MCF 10A (cell line): ENCODE measurements at regions not wholly inside any gene's neighbourhood (a gene's known extent, or its start where the extent isn't known, plus 50 kb on each side); places are given as distances from the start of the nearest gene placed in this dataset.

Experiments used
- BruUV-seq: library from RNA; stranded (reverse); fragments of 400-500 nt; replicated peaks from 2 replicates; lab custom pipeline; 2021; lab: Mats Ljungman, UMichigan
- CTCF ChIA-PET: fragments of 300-600 bp; sonication (Branson Sonifier 250); formaldehyde crosslinking; extraction: SDS; loops from one replicate; lab custom pipeline; 2021; ENCODE audit warnings: antibody characterized with exemption, inconsistent platforms; lab: Yijun Ruan, JAX
- POLR2A ChIA-PET: fragments of 300-600, 350-650 bp; sonication (Branson Sonifier 250); formaldehyde crosslinking; extraction: SDS; loops from one replicate; lab custom pipeline; 2020; ENCODE audit warnings: antibody characterized with exemption, inconsistent platforms; lab: Yijun Ruan, JAX
- DNase-seq: peaks from one replicate; pipeline ENCODE4 v3.0.0-alpha.2; 2018; ENCODE audit not compliant: unreplicated experiment
- H3K27ac Mint-ChIP-seq: one replicate; pipeline ENCODE4 v1.8.0; 2022; ENCODE audit warnings: mild to moderate bottlenecking, low read depth, mixed read lengths; ENCODE audit not compliant: unreplicated experiment
- H3K27me3 Mint-ChIP-seq: one replicate; pipeline ENCODE4 v1.8.0; 2022; ENCODE audit warnings: mixed read lengths; ENCODE audit not compliant: insufficient read depth, unreplicated experiment
- H3K36me3 Mint-ChIP-seq: one replicate; pipeline ENCODE4 v1.8.0; 2022; ENCODE audit warnings: mild to moderate bottlenecking, moderate library complexity, mixed read lengths; ENCODE audit not compliant: insufficient read depth, unreplicated experiment
- H3K4me1 Mint-ChIP-seq: one replicate; pipeline ENCODE4 v1.8.0; 2022; ENCODE audit warnings: mixed read lengths; ENCODE audit not compliant: insufficient read depth, unreplicated experiment
- H3K4me3 Mint-ChIP-seq: one replicate; pipeline ENCODE4 v1.8.0; 2022; ENCODE audit warnings: mild to moderate bottlenecking, moderate library complexity, mixed read lengths; ENCODE audit not compliant: unreplicated experiment
- H3K9me3 Mint-ChIP-seq: one replicate; pipeline ENCODE4 v1.8.0; 2022; ENCODE audit warnings: mixed read lengths; ENCODE audit not compliant: unreplicated experiment
- intact Hi-C: fragments of 100-400 bp; cut with micrococcal nuclease; formaldehyde crosslinking; loops from 2 replicates; pipeline ENCODE4 v1.14.1; 2022
- TF ChIP-seq, protein P1 (sequence below): fragments of 200-600 bp; IDR thresholded peaks from one replicate; pipeline ENCODE4 v1.8.0; 2022; ENCODE audit warnings: antibody characterized with exemption, mild to moderate bottlenecking; ENCODE audit not compliant: unreplicated experiment

DNA sequence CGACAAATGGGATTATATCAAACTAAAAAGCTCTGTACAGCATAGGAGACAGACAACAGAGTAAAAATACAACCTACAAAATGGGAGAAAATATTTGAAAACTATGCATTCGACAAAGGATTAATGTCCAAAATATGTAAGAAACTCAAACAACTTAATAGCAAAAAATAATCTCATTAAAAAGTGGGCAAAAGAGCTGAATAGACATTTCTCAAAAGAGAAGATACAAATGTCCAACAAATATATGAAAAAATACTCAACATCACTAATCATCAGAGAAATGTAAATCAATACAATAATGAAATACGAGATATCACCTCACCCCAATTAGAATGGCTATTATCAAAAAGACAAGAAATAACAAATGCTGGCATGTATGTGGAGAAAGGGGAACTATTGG, 272.9 kb downstream of the KLHL13 start:
- BruUV-seq, result no TSS peak
- CTCF ChIA-PET, result no interaction called here
- Mint-ChIP-seq H3K36me3 (no peaks in the 10 kb centered on the region), H3K4me3 (no peak overlapping the region), H3K9me3 (peaks cover 19% of the 10 kb centered on the region), H3K4me1 (no peaks in the 10 kb centered on the region), H3K27ac (no peak overlapping the region), H3K27me3 (no peaks in the 10 kb centered on the region)
- intact Hi-C loops, result no loop called here
- TF ChIP-seq, protein P1, sequence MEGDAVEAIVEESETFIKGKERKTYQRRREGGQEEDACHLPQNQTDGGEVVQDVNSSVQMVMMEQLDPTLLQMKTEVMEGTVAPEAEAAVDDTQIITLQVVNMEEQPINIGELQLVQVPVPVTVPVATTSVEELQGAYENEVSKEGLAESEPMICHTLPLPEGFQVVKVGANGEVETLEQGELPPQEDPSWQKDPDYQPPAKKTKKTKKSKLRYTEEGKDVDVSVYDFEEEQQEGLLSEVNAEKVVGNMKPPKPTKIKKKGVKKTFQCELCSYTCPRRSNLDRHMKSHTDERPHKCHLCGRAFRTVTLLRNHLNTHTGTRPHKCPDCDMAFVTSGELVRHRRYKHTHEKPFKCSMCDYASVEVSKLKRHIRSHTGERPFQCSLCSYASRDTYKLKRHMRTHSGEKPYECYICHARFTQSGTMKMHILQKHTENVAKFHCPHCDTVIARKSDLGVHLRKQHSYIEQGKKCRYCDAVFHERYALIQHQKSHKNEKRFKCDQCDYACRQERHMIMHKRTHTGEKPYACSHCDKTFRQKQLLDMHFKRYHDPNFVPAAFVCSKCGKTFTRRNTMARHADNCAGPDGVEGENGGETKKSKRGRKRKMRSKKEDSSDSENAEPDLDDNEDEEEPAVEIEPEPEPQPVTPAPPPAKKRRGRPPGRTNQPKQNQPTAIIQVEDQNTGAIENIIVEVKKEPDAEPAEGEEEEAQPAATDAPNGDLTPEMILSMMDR, result no peak
- POLR2A ChIA-PET, result no interaction called here
- DNase-seq, result no peak

DNA sequence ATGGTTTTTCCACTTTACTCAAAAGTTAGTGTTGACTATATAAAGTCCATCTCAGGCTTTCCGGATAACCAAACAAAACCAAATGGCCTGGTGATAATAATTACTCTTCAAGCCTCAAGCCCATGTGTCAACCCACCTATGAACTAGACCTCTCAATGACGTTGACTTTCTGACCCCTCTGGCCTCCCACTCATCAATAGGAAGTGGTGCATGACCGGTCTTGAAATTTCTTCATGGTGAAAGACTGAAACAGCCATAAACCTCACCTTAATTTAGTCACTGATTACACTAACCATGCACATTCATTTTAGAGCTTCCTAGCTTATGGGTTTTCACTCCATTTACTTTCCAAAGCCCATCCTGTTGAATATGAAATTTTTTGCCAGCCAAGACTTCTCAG, 276.0 kb downstream of the KLHL13 start:
- H3K4me3 Mint-ChIP-seq, result no peak overlapping the region
- peaks cover 19% of the 10 kb centered on the region for H3K9me3 Mint-ChIP-seq
- no peak for DNase-seq
- CTCF ChIA-PET, result no interaction called here
- H3K36me3 Mint-ChIP-seq, result no peaks in the 10 kb centered on the region
- TF ChIP-seq, protein P1, result no peak
- no TSS peak for BruUV-seq
- no peak overlapping the region for H3K27ac Mint-ChIP-seq
- POLR2A ChIA-PET, result no interaction called here
- intact Hi-C loops, result no loop called here
- no peaks in the 10 kb centered on the region for H3K27me3 Mint-ChIP-seq
- H3K4me1 Mint-ChIP-seq, result no peaks in the 10 kb centered on the region

DNA sequence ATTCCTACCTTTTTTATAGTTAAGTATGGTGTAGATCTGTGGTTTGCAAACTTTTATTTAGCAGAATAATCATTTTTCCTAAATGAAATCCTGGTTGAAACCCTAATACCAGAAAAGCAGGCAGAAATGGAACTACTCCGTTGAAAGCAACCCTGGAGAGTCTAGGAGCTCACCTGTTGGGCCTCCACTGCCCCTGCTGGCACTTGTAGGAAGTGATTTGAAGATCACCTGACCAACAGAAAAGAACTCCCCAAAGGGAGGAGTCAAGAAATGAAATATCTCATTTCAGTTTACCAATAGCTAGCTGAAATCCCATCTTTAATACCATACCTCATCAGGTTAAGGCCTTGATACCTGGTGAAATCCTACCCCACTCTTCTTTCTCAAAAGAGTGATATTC, 277.1 kb downstream of the KLHL13 start:
- no peaks in the 10 kb centered on the region for H3K4me1 Mint-ChIP-seq
- no TSS peak for BruUV-seq
- TF ChIP-seq, protein P1, result no peak
- POLR2A ChIA-PET, result interaction anchor here (1.4 kb wide), 1 partner anchor 11 kb away, joined by 3 read pairs; no protein-coding TSS in a partner anchor
- no peaks in the 10 kb centered on the region for H3K36me3 Mint-ChIP-seq
- DNase-seq, result no peak
- no peaks in the 10 kb centered on the region for H3K27me3 Mint-ChIP-seq
- H3K27ac Mint-ChIP-seq, result no peak overlapping the region
- peaks cover 19% of the 10 kb centered on the region for H3K9me3 Mint-ChIP-seq
- CTCF ChIA-PET, result interaction anchor here (1.2 kb wide), 1 partner anchor 46 kb away, joined by 3 read pairs; no protein-coding TSS in a partner anchor
- intact Hi-C loops, result no loop called here
- H3K4me3 Mint-ChIP-seq, result no peak overlapping the region

DNA sequence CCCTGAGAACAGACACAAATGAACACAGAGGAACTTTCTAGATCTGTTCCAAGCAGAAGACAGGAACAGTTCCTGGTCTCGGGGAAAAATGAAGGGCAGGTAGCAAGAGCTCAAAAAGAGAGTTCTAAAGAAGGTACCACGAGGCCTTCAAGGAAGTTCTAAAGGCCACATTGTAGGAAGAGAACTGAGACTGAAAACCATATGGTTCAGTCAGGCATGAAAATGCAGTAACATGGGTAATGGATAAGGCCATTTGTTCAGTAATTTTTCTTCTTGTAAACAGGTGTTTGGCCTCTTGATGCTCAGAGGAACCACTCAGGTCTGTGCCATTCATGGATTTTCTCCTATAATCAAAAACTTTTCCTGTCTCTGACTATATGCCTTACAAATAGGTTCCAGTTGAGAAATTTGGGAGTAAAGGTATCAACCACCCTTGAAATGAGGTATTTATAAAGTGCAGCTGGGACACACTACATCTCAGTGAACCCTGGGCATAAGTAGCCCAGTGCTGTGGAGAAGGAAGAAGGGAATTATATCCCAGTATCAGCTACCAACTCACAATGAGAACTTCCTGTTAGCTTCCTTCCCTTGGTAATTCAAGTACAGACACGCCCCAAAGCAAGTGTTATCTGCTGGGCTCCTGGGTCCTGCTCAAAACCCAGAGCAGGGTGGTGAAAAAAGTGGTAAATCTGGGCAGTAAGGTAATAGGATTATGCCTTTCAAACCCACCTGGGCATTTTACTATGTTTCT, 277.9 kb downstream of the KLHL13 start:
- H3K4me3 Mint-ChIP-seq, result no peak overlapping the region
- no peaks in the 10 kb centered on the region for H3K27me3 Mint-ChIP-seq
- BruUV-seq, result no TSS peak
- peaks cover 25% of the 10 kb centered on the region for H3K9me3 Mint-ChIP-seq
- no peak overlapping the region for H3K27ac Mint-ChIP-seq
- TF ChIP-seq, protein P1, result no peak
- CTCF ChIA-PET, result interaction anchor here (0.5 to 1.2 kb wide), 3 partner anchors 13 to 172 kb away, joined by 3 read pairs; no protein-coding TSS in a partner anchor
- intact Hi-C loops, result no loop called here
- no peaks in the 10 kb centered on the region for H3K4me1 Mint-ChIP-seq
- DNase-seq, result no peak
- no peaks in the 10 kb centered on the region for H3K36me3 Mint-ChIP-seq
- POLR2A ChIA-PET, result interaction anchor here (1.4 kb wide), 1 partner anchor 12 kb away, joined by 3 read pairs; no protein-coding TSS in a partner anchor
